HFFc6 (cell line): ENCODE measurements at regions not wholly inside any gene's neighbourhood (a gene's known extent, or its start where the extent isn't known, plus 50 kb on each side); places are given as distances from the start of the nearest gene placed in this dataset.
"Not testable (repeated sequence)": the region's sequence is repeated elsewhere in the genome, so short reads cannot be mapped to it uniquely, and the experiment has no call there.

Source experiments
- DNase-seq: peaks from one replicate; pipeline ENCODE4 v3.0.0-alpha.2; 2018
- H3K27ac Mint-ChIP-seq: 2 replicates; pipeline ENCODE4 v1.8.0; 2020; ENCODE audit warnings: mild to moderate bottlenecking, mixed read lengths
- H3K27me3 Mint-ChIP-seq: 2 replicates; pipeline ENCODE4 v1.8.0; 2021; ENCODE audit warnings: mild to moderate bottlenecking, moderate library complexity, mixed read lengths; ENCODE audit not compliant: insufficient read depth
- H3K36me3 Mint-ChIP-seq: 2 replicates; pipeline ENCODE4 v1.8.0; 2021; ENCODE audit warnings: low read depth, mixed read lengths
- H3K4me1 Mint-ChIP-seq: 2 replicates; pipeline ENCODE4 v1.8.0; 2020; ENCODE audit warnings: low read depth, mixed read lengths
- H3K4me3 Mint-ChIP-seq: 2 replicates; pipeline ENCODE4 v1.8.0; 2020; ENCODE audit warnings: mild to moderate bottlenecking, moderate library complexity, mixed read lengths
- H3K9me3 Mint-ChIP-seq: 2 replicates; pipeline ENCODE4 v1.8.0; 2020; ENCODE audit warnings: mild to moderate bottlenecking, mixed read lengths
- CTCF ChIP-seq: fragments of 200-600 bp; sonication (generic); IDR thresholded peaks from 2 replicates; pipeline ENCODE4 v1.5.0; 2021; ENCODE audit warnings: antibody characterized with exemption, mild to moderate bottlenecking

- Mint-ChIP-seq H3K27ac (no peak overlapping the region), H3K4me3 (no peak overlapping the region), H3K9me3 (peaks cover 58% of the 10 kb centered on the region), H3K4me1 (no peaks in the 10 kb centered on the region), H3K27me3 (peaks cover 1% of the 10 kb centered on the region), H3K36me3 (peaks cover 5% of the 10 kb centered on the region)
- no peak for TF ChIP-seq CTCF
- DNase-seq = no peak
Observed at GRCh38 chr18:4986066-4986465, 211.0 kb downstream of the AKAIN1 start.

- Mint-ChIP-seq H3K4me1 (no peaks in the 10 kb centered on the region), H3K36me3 (no peaks in the 10 kb centered on the region; the same call in 1 of the 2 replicates), H3K4me3 (no peak overlapping the region), H3K27me3 (no peaks in the 10 kb centered on the region), H3K9me3 (peaks cover 61% of the 10 kb centered on the region), H3K27ac (no peak overlapping the region)
- no peak for DNase-seq
- TF ChIP-seq CTCF = no peak
Observed at GRCh38 chr18:4961121-4961909, 235.7 kb downstream of the AKAIN1 start.

- no peak for DNase-seq
- Mint-ChIP-seq H3K4me1 (no peaks in the 10 kb centered on the region), H3K27ac (no peak overlapping the region), H3K9me3 (peaks cover 62% of the 10 kb centered on the region), H3K27me3 (no peaks in the 10 kb centered on the region; the same call in 1 of the 2 replicates), H3K36me3 (no peaks in the 10 kb centered on the region; the same call in 1 of the 2 replicates), H3K4me3 (no peak overlapping the region)
- no peak for TF ChIP-seq CTCF
Observed at GRCh38 chr18:4960578-4960977, 236.5 kb downstream of the AKAIN1 start.

GRCh38 chr18:4931209-4931608, 265.8 kb downstream of the AKAIN1 start:
- no peak for TF ChIP-seq CTCF
- H3K9me3 Mint-ChIP-seq = peaks cover 43% of the 10 kb centered on the region
- no peak overlapping the region for H3K27ac Mint-ChIP-seq
- H3K4me1 Mint-ChIP-seq = no peaks in the 10 kb centered on the region
- 0 out of 2 replicates have a peak, but pooled peaks cover 4% of the 10 kb centered on the region for H3K36me3 Mint-ChIP-seq
- DNase-seq = no peak
- no peaks in the 10 kb centered on the region for H3K27me3 Mint-ChIP-seq
- no peak overlapping the region for H3K4me3 Mint-ChIP-seq

- Mint-ChIP-seq H3K36me3 (no peaks in the 10 kb centered on the region), H3K4me3 (no peak overlapping the region), H3K9me3 (peaks cover 49% of the 10 kb centered on the region), H3K27ac (no peak overlapping the region), H3K4me1 (no peaks in the 10 kb centered on the region), H3K27me3 (no peaks in the 10 kb centered on the region)
- DNase-seq = no peak
- no peak for TF ChIP-seq CTCF
Observed at GRCh38 chr18:4921548-4921947, 275.5 kb downstream of the AKAIN1 start.

- not testable (repeated sequence) for H3K27me3 Mint-ChIP-seq, H3K4me3 Mint-ChIP-seq, DNase-seq, H3K27ac Mint-ChIP-seq, H3K4me1 Mint-ChIP-seq, H3K36me3 Mint-ChIP-seq
- peaks cover 65% of the 10 kb centered on the region for H3K9me3 Mint-ChIP-seq
Observed at GRCh38 chr18:4917509-4917908, 279.5 kb downstream of the AKAIN1 start.
